Esophagus (tissue), 2 donors: ENCODE measurements at regions not wholly inside any gene's neighbourhood (a gene's known extent, or its start where the extent isn't known, plus 50 kb on each side); places are given as distances from the start of the nearest gene placed in this dataset.

ENCODE experiments used
- H3K27ac ChIP-seq, 2 donors: one replicate each; pipeline ENCODE4 v1.5.1; 2013; ENCODE audit warnings: low read depth in 2 of 2, mild to moderate bottlenecking in 2 of 2, inconsistent platforms in 1 of 2, low read length in 1 of 2, moderate library complexity in 1 of 2
- H3K27me3 ChIP-seq, 2 donors: one replicate each; pipeline ENCODE4 v1.6.1; 2013; ENCODE audit warnings: low read length in 2 of 2, control low read depth in 1 of 2, mild to moderate bottlenecking in 1 of 2; ENCODE audit not compliant: insufficient read depth in 2 of 2, control insufficient read depth in 1 of 2
- H3K36me3 ChIP-seq, 2 donors: one replicate each; pipeline ENCODE4 v1.6.1; 2013; ENCODE audit warnings: low read length in 1 of 2; ENCODE audit not compliant: control insufficient read depth in 2 of 2, insufficient read depth in 2 of 2
- H3K4me1 ChIP-seq, 2 donors: one replicate each; pipeline ENCODE4 v1.6.1; 2013; ENCODE audit warnings: low read length in 1 of 2; ENCODE audit not compliant: control insufficient read depth in 2 of 2, insufficient read depth in 2 of 2
- H3K4me3 ChIP-seq, 2 donors: one replicate each; pipeline ENCODE4 v1.5.1; 2013; ENCODE audit warnings: low read length in 2 of 2, mild to moderate bottlenecking in 2 of 2, low read depth in 1 of 2, moderate library complexity in 1 of 2
- H3K9me3 ChIP-seq, 2 donors: one replicate each; pipeline ENCODE4 v1.6.1; 2013; ENCODE audit warnings: mild to moderate bottlenecking in 2 of 2, low read depth in 1 of 2, low read length in 1 of 2, moderate library complexity in 1 of 2; ENCODE audit not compliant: control insufficient read depth in 2 of 2, insufficient read depth in 1 of 2
- WGBS, 2 donors: extraction: QIAGEN DNeasy Blood & Tissue Kit; methylation state at CpG; one replicate each; pipeline ENCODE4 v1.1.7; 2013; 5-methylcytosine and 5-hydroxymethylcytosine counted together
- donor health status: healthy with polysubstance abuse.
- donor health status: Bipolar disorder and iron deficiency.

GRCh38 chr2:156708051-156708450, 271.9 kb downstream of the GPD2 start:
- WGBS, 2 donors: 81 to 90% methylated on average over 2 of the region's 2 CpGs
- Histone ChIP-seq H3K27me3 (no peaks in the 10 kb centered on the region), H3K36me3 (no peaks in the 10 kb centered on the region), H3K27ac (no peak overlapping the region), H3K4me3 (no peak overlapping the region), H3K9me3 (no peaks in the 10 kb centered on the region), H3K4me1 (no peaks in the 10 kb centered on the region)

- H3K27me3 ChIP-seq: no peaks in the 10 kb centered on the region
- 81 to 87% methylated on average over 4 of the region's 4 CpGs for WGBS, 2 donors
Measured at GRCh38 chr2:156709091-156709490, 272.9 kb downstream of the GPD2 start.

GRCh38 chr2:156719036-156719435, 282.9 kb downstream of the GPD2 start:
- Histone ChIP-seq H3K9me3 (no peaks in the 10 kb centered on the region), H3K27ac (no peak overlapping the region), H3K4me3 (no peak overlapping the region), H3K4me1 (no peaks in the 10 kb centered on the region), H3K27me3 (no peaks in the 10 kb centered on the region), H3K36me3 (no peaks in the 10 kb centered on the region)
- 67 to 70% methylated on average over 3 of the region's 3 CpGs for WGBS, 2 donors

More at GRCh38 chr2:156709091-156709490, 272.9 kb downstream of the GPD2 start:
- H3K4me1 ChIP-seq: no peaks in the 10 kb centered on the region
- no peaks in the 10 kb centered on the region for H3K9me3 ChIP-seq
- no peaks in the 10 kb centered on the region for H3K36me3 ChIP-seq
- no peak overlapping the region for H3K4me3 ChIP-seq
- H3K27ac ChIP-seq: no peak overlapping the region

- Histone ChIP-seq H3K27ac (no peak overlapping the region), H3K36me3 (no peaks in the 10 kb centered on the region), H3K4me3 (no peak overlapping the region), H3K9me3 (no peaks in the 10 kb centered on the region), H3K4me1 (no peaks in the 10 kb centered on the region), H3K27me3 (no peaks in the 10 kb centered on the region)
Measured at GRCh38 chr2:156727867-156728266, 291.7 kb downstream of the GPD2 start.

GRCh38 chr2:156728328-156728727, 292.1 kb downstream of the GPD2 start:
- 83 to 84% methylated on average over 2 of the region's 2 CpGs for WGBS, 2 donors

GRCh38 chr2:156731506-156731905, 295.3 kb downstream of the GPD2 start:
- Histone ChIP-seq H3K4me1 (no peaks in the 10 kb centered on the region), H3K36me3 (no peaks in the 10 kb centered on the region), H3K9me3 (no peaks in the 10 kb centered on the region), H3K4me3 (no peak overlapping the region), H3K27ac (no peak overlapping the region), H3K27me3 (no peaks in the 10 kb centered on the region)

More at GRCh38 chr2:156728328-156728727, 292.1 kb downstream of the GPD2 start:
- no peaks in the 10 kb centered on the region for H3K4me1 ChIP-seq
- no peaks in the 10 kb centered on the region for H3K27me3 ChIP-seq
- no peak overlapping the region for H3K27ac ChIP-seq
- H3K9me3 ChIP-seq: no peaks in the 10 kb centered on the region
- H3K4me3 ChIP-seq: no peak overlapping the region
- H3K36me3 ChIP-seq: no peaks in the 10 kb centered on the region

- H3K36me3 ChIP-seq: no peaks in the 10 kb centered on the region
- no peaks in the 10 kb centered on the region for H3K4me1 ChIP-seq
- no peaks in the 10 kb centered on the region for H3K9me3 ChIP-seq
- H3K4me3 ChIP-seq: no peak overlapping the region
- no peak overlapping the region for H3K27ac ChIP-seq
- H3K27me3 ChIP-seq: peaks cover 0 to 3% of the 10 kb centered on the region in 2 donors
- 77 to 82% methylated on average over 4 of the region's 4 CpGs for WGBS, 2 donors
Measured at GRCh38 chr2:156736950-156737349, 300.8 kb downstream of the GPD2 start.

- Histone ChIP-seq H3K4me3 (no peak overlapping the region), H3K27ac (no peak overlapping the region), H3K4me1 (no peaks in the 10 kb centered on the region), H3K27me3 (peaks cover 0 to 3% of the 10 kb centered on the region in 2 donors), H3K9me3 (no peaks in the 10 kb centered on the region), H3K36me3 (no peaks in the 10 kb centered on the region)
- WGBS, 2 donors: 76 to 82% methylated on average over 3 of the region's 3 CpGs
Measured at GRCh38 chr2:156739301-156739700, 303.1 kb downstream of the GPD2 start.

- no peaks in the 10 kb centered on the region for H3K36me3 ChIP-seq
- H3K27me3 ChIP-seq: peaks cover 0 to 2% of the 10 kb centered on the region in 2 donors
- peaks cover 0 to 2% of the 10 kb centered on the region in 2 donors for H3K9me3 ChIP-seq
- 78 to 79% methylated on average over 2 of the region's 2 CpGs for whole genome bisulfite sequencing, 2 donors
- no peak overlapping the region for H3K27ac ChIP-seq
- no peaks in the 10 kb centered on the region for H3K4me1 ChIP-seq
- no peak overlapping the region for H3K4me3 ChIP-seq
Measured at GRCh38 chr2:156745619-156746018, 309.4 kb downstream of the GPD2 start.

GRCh38 chr2:156748221-156748620, 312.0 kb downstream of the GPD2 start:
- Histone ChIP-seq H3K4me3 (no peak overlapping the region), H3K9me3 (peaks cover 0 to 2% of the 10 kb centered on the region in 2 donors), H3K36me3 (no peaks in the 10 kb centered on the region), H3K4me1 (no peaks in the 10 kb centered on the region), H3K27ac (no peak overlapping the region), H3K27me3 (peaks cover 0 to 3% of the 10 kb centered on the region in 2 donors)
- WGBS, 2 donors: 70 to 72% methylated on average over 5 of the region's 5 CpGs
